Endothelial cell (in vitro differentiated cells): ENCODE measurements at regions not wholly inside any gene's neighbourhood (a gene's known extent, or its start where the extent isn't known, plus 50 kb on each side); places are given as distances from the start of the nearest gene placed in this dataset.

Experiments
- DNase-seq: peaks from one replicate; pipeline ENCODE4 v3.0.0; 2021; ENCODE audit warnings: low spot score
- H3K27ac Mint-ChIP-seq: one replicate; pipeline ENCODE4 v1.8.0; 2021; ENCODE audit warnings: mixed read lengths, inconsistent platforms; ENCODE audit not compliant: unreplicated experiment
- H3K27me3 Mint-ChIP-seq: one replicate; pipeline ENCODE4 v1.8.0; 2021; ENCODE audit warnings: mild to moderate bottlenecking, moderate library complexity, mixed read lengths, inconsistent platforms; ENCODE audit not compliant: unreplicated experiment
- H3K36me3 Mint-ChIP-seq: one replicate; pipeline ENCODE4 v1.8.0; 2021; ENCODE audit warnings: mild to moderate bottlenecking, low read depth, mixed read lengths, inconsistent platforms; ENCODE audit not compliant: unreplicated experiment
- H3K4me1 Mint-ChIP-seq: one replicate; pipeline ENCODE4 v1.8.0; 2021; ENCODE audit warnings: mild to moderate bottlenecking, mixed read lengths, inconsistent platforms; ENCODE audit not compliant: unreplicated experiment
- H3K4me3 Mint-ChIP-seq: one replicate; pipeline ENCODE4 v1.8.0; 2021; ENCODE audit warnings: mild to moderate bottlenecking, mixed read lengths, inconsistent platforms; ENCODE audit not compliant: unreplicated experiment
- H3K9me3 Mint-ChIP-seq: one replicate; pipeline ENCODE4 v1.8.0; 2021; ENCODE audit warnings: mixed read lengths, inconsistent platforms; ENCODE audit not compliant: unreplicated experiment
- TF ChIP-seq, protein P1 (sequence below): fragments of 200-600 bp; sonication (generic); IDR thresholded peaks from one replicate; pipeline ENCODE4 v1.5.0; 2021; ENCODE audit warnings: antibody characterized with exemption; ENCODE audit not compliant: unreplicated experiment

DNA sequence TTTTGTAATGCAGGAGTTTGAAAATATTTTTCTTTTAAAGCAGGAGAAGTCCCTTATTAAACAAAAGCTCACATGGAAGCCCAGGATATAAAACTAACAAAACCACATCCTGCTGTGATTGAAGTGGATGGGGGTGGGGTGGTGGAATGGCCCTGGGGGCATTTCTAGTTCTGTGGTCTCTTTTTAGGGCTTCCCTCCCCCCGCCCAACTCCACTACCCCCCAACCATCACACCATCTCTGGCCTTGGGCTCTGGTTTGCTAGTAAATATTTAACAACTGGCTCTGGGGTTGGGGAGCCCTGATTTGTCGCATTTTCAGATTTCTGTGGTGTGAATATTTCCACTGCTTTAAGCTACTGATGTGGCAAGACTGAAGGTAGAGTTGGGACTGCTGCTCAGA is 279.6 kb upstream of the PLET1 start:
- TF ChIP-seq, protein P1, sequence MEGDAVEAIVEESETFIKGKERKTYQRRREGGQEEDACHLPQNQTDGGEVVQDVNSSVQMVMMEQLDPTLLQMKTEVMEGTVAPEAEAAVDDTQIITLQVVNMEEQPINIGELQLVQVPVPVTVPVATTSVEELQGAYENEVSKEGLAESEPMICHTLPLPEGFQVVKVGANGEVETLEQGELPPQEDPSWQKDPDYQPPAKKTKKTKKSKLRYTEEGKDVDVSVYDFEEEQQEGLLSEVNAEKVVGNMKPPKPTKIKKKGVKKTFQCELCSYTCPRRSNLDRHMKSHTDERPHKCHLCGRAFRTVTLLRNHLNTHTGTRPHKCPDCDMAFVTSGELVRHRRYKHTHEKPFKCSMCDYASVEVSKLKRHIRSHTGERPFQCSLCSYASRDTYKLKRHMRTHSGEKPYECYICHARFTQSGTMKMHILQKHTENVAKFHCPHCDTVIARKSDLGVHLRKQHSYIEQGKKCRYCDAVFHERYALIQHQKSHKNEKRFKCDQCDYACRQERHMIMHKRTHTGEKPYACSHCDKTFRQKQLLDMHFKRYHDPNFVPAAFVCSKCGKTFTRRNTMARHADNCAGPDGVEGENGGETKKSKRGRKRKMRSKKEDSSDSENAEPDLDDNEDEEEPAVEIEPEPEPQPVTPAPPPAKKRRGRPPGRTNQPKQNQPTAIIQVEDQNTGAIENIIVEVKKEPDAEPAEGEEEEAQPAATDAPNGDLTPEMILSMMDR, result no peak
- Mint-ChIP-seq H3K36me3 (peaks cover 3% of the 10 kb centered on the region), H3K27ac (no peak overlapping the region), H3K27me3 (peaks cover 2% of the 10 kb centered on the region), H3K4me3 (no peak overlapping the region), H3K4me1 (peaks cover 5% of the 10 kb centered on the region), H3K9me3 (no peaks in the 10 kb centered on the region)
- no peak for DNase-seq

DNA sequence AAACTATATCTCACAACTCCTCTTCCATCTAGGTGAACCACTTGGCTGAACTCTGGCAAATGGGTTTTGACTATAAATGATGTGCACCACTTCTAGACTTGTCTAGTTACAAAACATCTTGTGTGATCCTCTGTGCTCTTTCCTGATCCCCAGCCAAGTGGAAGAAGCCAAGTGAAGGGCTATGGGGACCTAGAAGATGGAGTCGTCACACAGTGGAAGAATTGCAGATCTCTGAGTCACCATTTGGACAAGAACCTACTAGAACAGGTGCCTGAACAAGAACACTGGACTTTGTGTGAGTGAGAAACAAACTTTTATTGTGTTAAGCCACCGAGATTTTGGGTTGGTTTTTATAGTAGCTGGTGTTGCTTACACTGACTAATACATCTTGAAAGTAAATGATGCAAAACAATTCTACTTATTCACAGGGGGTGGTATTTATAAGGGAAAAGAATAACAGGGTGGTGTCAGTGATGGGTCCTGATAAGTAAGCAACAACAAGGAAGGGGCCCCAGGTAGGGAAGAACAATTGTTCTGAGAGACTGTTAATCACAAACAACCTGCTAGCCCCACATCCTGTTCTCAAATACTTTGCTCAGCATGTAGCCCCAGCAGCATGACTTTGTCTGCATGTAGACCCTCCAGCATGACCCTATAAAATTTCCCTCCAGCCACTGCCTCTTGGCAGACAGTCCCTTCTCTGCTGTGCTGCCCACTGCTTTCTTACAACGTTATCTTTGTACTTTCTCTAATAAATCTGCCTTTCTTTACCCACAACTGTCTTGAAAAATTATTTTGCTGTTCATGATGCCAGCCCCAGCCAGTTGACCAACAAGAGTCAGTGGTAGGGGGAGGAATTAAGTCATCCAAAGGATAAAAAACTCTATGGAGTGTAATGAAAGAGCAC is 280.7 kb upstream of the PLET1 start:
- no peaks in the 10 kb centered on the region for H3K9me3 Mint-ChIP-seq
- TF ChIP-seq, protein P1, result no peak
- no peak for DNase-seq
- no peak overlapping the region for H3K27ac Mint-ChIP-seq
- H3K4me1 Mint-ChIP-seq, result peaks cover 5% of the 10 kb centered on the region
- H3K36me3 Mint-ChIP-seq, result peaks cover 3% of the 10 kb centered on the region
- H3K27me3 Mint-ChIP-seq, result peaks cover 2% of the 10 kb centered on the region
- H3K4me3 Mint-ChIP-seq, result no peak overlapping the region

DNA sequence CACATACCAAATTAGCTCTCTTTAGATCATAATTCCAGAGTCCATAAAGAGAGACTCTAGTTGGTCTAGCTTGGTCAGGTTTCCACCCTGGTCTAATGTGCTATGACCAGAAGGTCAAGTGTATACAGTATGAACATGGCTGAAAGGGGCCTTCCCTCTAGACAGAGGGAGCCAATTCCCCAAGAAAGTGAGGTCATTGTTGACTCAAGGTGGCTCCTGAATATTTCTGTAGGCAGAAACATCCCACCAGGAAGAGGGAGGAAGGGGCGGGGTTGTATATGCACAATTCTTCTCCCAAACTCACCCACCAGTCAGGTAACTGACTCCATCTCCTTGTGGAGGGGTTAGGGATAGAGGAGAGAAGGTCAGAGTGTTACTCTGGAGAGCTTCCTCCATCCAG is 281.8 kb upstream of the PLET1 start:
- Mint-ChIP-seq H3K9me3 (no peaks in the 10 kb centered on the region), H3K4me3 (no peak overlapping the region), H3K27me3 (peaks cover 2% of the 10 kb centered on the region), H3K36me3 (peaks cover 3% of the 10 kb centered on the region), H3K4me1 (peaks cover 5% of the 10 kb centered on the region), H3K27ac (no peak overlapping the region)
- TF ChIP-seq, protein P1, result no peak
- DNase-seq, result no peak

DNA sequence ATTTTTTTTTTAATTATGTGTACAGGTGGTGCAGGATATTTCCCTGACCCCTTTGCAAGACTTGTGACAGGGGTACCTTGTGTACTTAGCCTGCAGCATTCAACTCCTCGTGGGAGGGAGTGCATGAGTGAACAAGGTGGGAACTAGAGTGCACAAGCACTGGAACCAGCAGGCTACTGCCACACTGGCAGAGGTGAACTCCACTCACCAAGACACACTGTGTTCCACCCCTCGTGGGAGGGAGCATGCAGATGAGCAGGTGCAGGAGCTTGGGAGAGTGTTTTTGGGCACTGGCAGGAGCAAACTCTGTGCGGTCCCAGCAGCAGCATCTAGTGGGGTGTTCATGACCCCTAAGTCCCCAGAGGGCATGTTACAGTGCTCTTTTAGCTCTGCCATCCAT is 282.7 kb upstream of the PLET1 start:
- H3K27ac Mint-ChIP-seq, result no peak overlapping the region
- H3K4me3 Mint-ChIP-seq, result no peak overlapping the region
- peaks cover 5% of the 10 kb centered on the region for H3K4me1 Mint-ChIP-seq
- H3K27me3 Mint-ChIP-seq, result peaks cover 2% of the 10 kb centered on the region
- peaks cover 3% of the 10 kb centered on the region for H3K36me3 Mint-ChIP-seq
- DNase-seq, result no peak
- TF ChIP-seq, protein P1, result no peak
- H3K9me3 Mint-ChIP-seq, result no peaks in the 10 kb centered on the region

DNA sequence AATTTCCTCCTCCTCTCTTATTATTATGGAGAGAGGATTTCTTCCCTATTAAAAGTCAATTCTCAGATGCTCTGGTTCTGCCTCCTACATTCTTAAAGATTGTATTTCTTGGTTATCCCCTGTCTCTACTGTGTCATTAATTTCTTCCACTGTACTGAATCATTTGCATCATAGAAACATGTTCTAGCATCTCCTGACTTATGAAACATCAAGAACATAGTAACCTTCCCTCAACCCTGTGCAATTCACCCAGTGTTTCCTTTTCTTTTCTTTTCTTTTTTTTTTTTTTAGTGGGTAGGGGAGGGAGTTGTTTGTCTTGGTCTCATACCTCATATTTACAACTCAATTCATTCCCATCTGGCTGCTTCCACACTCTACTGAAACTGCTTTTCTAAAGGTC is 288.0 kb upstream of the PLET1 start:
- DNase-seq, result no peak
- no peak overlapping the region for H3K4me3 Mint-ChIP-seq
- no peaks in the 10 kb centered on the region for H3K36me3 Mint-ChIP-seq
- TF ChIP-seq, protein P1, result no peak
- H3K27me3 Mint-ChIP-seq, result no peaks in the 10 kb centered on the region
- no peak overlapping the region for H3K27ac Mint-ChIP-seq
- H3K4me1 Mint-ChIP-seq, result peaks cover 3% of the 10 kb centered on the region
- H3K9me3 Mint-ChIP-seq, result no peaks in the 10 kb centered on the region
